GM12878 (cell line): ENCODE measurements at regions not wholly inside any gene's neighbourhood (a gene's known extent, or its start where the extent isn't known, plus 50 kb on each side); places are given as distances from the start of the nearest gene placed in this dataset.

Experiments
- ATAC-seq: fragments of 200-7000 bp; cut with Tn5 transposase; 3 replicates; pipeline ENCODE4 v1.9.1; 2020; ENCODE audit warnings: mild to moderate bottlenecking, moderate library complexity
- BruUV-seq: library from RNA; stranded (reverse); fragments of 400-500 nt; replicated peaks from 2 replicates; lab custom pipeline; 2021; lab: Mats Ljungman, UMichigan
- CTCF ChIA-PET: fragments of 300-600 bp; sonication (Branson Sonifier 250); formaldehyde crosslinking; extraction: SDS; loops from one replicate; lab custom pipeline; 2021; ENCODE audit warnings: inconsistent platforms; lab: Yijun Ruan, JAX
- POLR2A ChIA-PET: fragments of 350-600 bp; formaldehyde crosslinking; extraction: SDS; loops from one replicate; lab custom pipeline; 2021; ENCODE audit warnings: inconsistent platforms; lab: Charles Lee
- RAD21 ChIA-PET: fragments of 300-600 bp; sonication (Branson Sonifier 250); formaldehyde crosslinking; loops from one replicate; lab custom pipeline; 2023; ENCODE audit warnings: antibody characterized with exemption; ENCODE audit not compliant: unreplicated experiment; lab: Charles Lee
- SMC1A ChIA-PET: fragments of 300-600 bp; sonication (Branson Sonifier 250); formaldehyde crosslinking; loops from one replicate; lab custom pipeline; 2023; ENCODE audit not compliant: unreplicated experiment, uncharacterized antibody; lab: Charles Lee
- DNase-seq: peaks from one replicate; pipeline ENCODE4 v3.0.0-alpha.2; 2011; ENCODE audit warnings: low read depth, low spot score
- FAIRE-seq: peaks from 3 replicates; lab custom pipeline; 2011; peaks lifted over from hg19 to GRCh38; lab: Jason Lieb, UNC
- H2AFZ ChIP-seq: 2 replicates; pipeline ENCODE4 v1.6.0; 2011; ENCODE audit warnings: low read depth, low read length, control low read depth; ENCODE audit not compliant: control insufficient read depth
- H3K27ac ChIP-seq: 2 replicates; pipeline ENCODE4 v1.5.1; 2011; ENCODE audit warnings: control low read depth; ENCODE audit not compliant: control insufficient read depth, insufficient read depth
- H3K27me3 ChIP-seq, 2 experiments: replicated peaks in 1 of 2; 2 replicates each; pipeline versions ENCODE4 v1.6.0 to v1.6.1; 2011; ENCODE audit warnings: low read length in 1 of 2; ENCODE audit not compliant: control insufficient read depth in 2 of 2, insufficient read depth in 2 of 2
- H3K36me3 ChIP-seq, 2 experiments: 2 replicates each; pipeline ENCODE4 v1.5.1; 2011; ENCODE audit warnings: low read length in 1 of 2; ENCODE audit not compliant: control insufficient read depth in 2 of 2, insufficient read depth in 2 of 2
- H3K4me1 ChIP-seq: 2 replicates; pipeline ENCODE4 v1.6.1; 2011; ENCODE audit warnings: mild to moderate bottlenecking, low read length, moderate library complexity, mixed read lengths; ENCODE audit not compliant: control insufficient read depth, insufficient read depth
- H3K4me2 ChIP-seq: 2 replicates; pipeline ENCODE4 v1.6.0; 2011; ENCODE audit warnings: control low read depth; ENCODE audit not compliant: control insufficient read depth, insufficient read depth
- H3K4me3 ChIP-seq: fragments of 200-600 bp; sonication (generic); 2 replicates; pipeline ENCODE4 v1.5.1; 2016
- H3K79me2 ChIP-seq: 2 replicates; pipeline ENCODE4 v1.6.0; 2011; ENCODE audit warnings: low read length; ENCODE audit not compliant: control insufficient read depth, insufficient read depth
- H3K9ac ChIP-seq: 2 replicates; pipeline ENCODE4 v1.8.0; 2011; ENCODE audit warnings: low read length, control low read depth, mixed read lengths; ENCODE audit not compliant: control insufficient read depth, insufficient read depth
- H3K9me3 ChIP-seq: replicated peaks from 3 replicates; pipeline ENCODE4 v1.5.1; 2011; ENCODE audit warnings: mild to moderate bottlenecking, low read length; ENCODE audit not compliant: control insufficient read depth, insufficient read depth
- H4K20me1 ChIP-seq: 2 replicates; pipeline ENCODE4 v1.6.0; 2011; ENCODE audit not compliant: control insufficient read depth, insufficient read depth
- ATF7 ChIP-seq: fragments of 450-650 bp; IDR thresholded peaks from 2 replicates; pipeline ENCODE4 v1.6.1; 2016; ENCODE audit warnings: low read depth, mild to moderate bottlenecking
- CBX5 ChIP-seq: sonication (generic); IDR thresholded peaks from 2 replicates; pipeline ENCODE4 v1.6.1; 2016; ENCODE audit warnings: low read depth, moderate library complexity, mild to moderate bottlenecking, inconsistent platforms
- HDGF ChIP-seq: fragments of 450-650 bp; IDR thresholded peaks from 2 replicates; pipeline ENCODE4 v1.6.1; 2016; ENCODE audit warnings: antibody characterized with exemption
- IKZF2 ChIP-seq, 2 experiments: fragments of 450-650 bp; IDR thresholded peaks; 2 replicates each; pipeline ENCODE4 v1.6.1; 2017; ENCODE audit warnings: mild to moderate bottlenecking in 2 of 2, moderate library complexity in 2 of 2
- SMAD1 ChIP-seq: fragments of 450-650 bp; IDR thresholded peaks from 2 replicates; pipeline ENCODE4 v1.6.1; 2018; ENCODE audit warnings: mild to moderate bottlenecking, low read depth; ENCODE audit not compliant: partially characterized antibody
- SRF ChIP-seq, 2 experiments: IDR thresholded peaks; 2 replicates each; pipeline ENCODE4 v1.6.1; 2011; ENCODE audit warnings: low read depth in 2 of 2, low read length in 2 of 2, mild to moderate bottlenecking in 1 of 2, moderate library complexity in 1 of 2
- STAT3 ChIP-seq: IDR thresholded peaks from 2 replicates; pipeline ENCODE4 v1.6.1; 2011; ENCODE audit warnings: low read depth, low read length, improper control_type of control experiment
- in situ Hi-C: fragments of 300-500 bp; cut with MboI; formaldehyde crosslinking; loops from 9 replicates; pipeline ENCODE4 v1.14.3; 2018; ENCODE audit warnings: mixed read lengths
- intact Hi-C: fragments of 100-400 bp; cut with micrococcal nuclease; formaldehyde crosslinking; loops from one replicate; pipeline ENCODE4 v1.14.2; 2022; ENCODE audit not compliant: unreplicated experiment
- TF ChIP-seq, protein P1 (sequence below): fragments of 450-650 bp; IDR thresholded peaks from 2 replicates; pipeline ENCODE4 v1.6.1; 2017; ENCODE audit warnings: borderline replicate concordance
- TF ChIP-seq, protein P2 (sequence below): fragments of 450-650 bp; IDR thresholded peaks from 2 replicates; pipeline ENCODE4 v1.6.1; 2018; ENCODE audit warnings: borderline replicate concordance, mild to moderate bottlenecking; ENCODE audit not compliant: partially characterized antibody

DNA sequence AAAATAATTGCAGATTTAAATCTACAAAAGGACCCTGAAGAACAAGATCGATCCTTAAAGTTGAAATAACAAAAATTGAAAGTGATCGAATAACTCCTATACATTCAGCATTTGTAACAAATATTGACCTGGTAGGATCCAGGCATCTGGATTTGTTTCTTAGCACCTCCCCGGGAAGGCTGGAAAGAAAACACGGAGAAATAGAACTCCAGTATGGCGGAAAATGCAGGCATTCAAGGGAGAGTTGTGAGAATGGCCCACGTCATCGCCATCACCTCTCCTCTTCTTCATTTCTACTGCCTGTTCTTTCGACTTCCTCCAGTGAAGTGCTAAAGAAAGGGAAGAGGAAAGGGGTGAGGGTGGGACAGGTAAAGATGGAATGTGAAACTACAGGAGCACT, 242.3 kb upstream of the TFAP2D start (continued):
- TF ChIP-seq, protein P1, sequence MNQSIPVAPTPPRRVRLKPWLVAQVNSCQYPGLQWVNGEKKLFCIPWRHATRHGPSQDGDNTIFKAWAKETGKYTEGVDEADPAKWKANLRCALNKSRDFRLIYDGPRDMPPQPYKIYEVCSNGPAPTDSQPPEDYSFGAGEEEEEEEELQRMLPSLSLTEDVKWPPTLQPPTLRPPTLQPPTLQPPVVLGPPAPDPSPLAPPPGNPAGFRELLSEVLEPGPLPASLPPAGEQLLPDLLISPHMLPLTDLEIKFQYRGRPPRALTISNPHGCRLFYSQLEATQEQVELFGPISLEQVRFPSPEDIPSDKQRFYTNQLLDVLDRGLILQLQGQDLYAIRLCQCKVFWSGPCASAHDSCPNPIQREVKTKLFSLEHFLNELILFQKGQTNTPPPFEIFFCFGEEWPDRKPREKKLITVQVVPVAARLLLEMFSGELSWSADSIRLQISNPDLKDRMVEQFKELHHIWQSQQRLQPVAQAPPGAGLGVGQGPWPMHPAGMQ, result no peak
- TF ChIP-seq CBX5, result no peak

DNA sequence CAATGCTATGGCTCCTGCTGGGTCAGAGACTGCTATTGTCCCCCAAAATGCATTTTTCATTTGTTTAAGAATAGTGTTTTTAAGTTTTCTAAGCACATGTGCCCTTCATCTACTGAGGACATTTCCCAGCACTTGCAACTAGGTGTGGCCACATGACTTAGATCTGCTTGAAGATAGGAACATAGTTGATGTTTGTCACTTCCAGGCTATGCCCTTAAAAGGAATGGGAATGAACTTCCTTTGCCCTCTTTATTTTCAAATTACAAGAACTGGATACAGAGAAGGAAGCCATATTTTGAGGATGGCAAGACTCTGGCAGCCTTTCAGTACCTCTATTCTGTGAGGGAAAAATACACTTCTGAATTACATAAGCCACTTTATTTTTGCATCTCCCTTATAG, 203.0 kb upstream of the TFAP2D start:
- in situ Hi-C loops, result no loop called here
- no peaks in the 10 kb centered on the region for H3K4me1 ChIP-seq

More for the DNA sequence above, 203.0 kb upstream of the TFAP2D start:
- ATAC-seq (no peak), FAIRE-seq (no peak), DNase-seq (no peak)
- no peak for TF ChIP-seq HDGF
- TF ChIP-seq SMAD1, result no peak
- TF ChIP-seq, protein P2, sequence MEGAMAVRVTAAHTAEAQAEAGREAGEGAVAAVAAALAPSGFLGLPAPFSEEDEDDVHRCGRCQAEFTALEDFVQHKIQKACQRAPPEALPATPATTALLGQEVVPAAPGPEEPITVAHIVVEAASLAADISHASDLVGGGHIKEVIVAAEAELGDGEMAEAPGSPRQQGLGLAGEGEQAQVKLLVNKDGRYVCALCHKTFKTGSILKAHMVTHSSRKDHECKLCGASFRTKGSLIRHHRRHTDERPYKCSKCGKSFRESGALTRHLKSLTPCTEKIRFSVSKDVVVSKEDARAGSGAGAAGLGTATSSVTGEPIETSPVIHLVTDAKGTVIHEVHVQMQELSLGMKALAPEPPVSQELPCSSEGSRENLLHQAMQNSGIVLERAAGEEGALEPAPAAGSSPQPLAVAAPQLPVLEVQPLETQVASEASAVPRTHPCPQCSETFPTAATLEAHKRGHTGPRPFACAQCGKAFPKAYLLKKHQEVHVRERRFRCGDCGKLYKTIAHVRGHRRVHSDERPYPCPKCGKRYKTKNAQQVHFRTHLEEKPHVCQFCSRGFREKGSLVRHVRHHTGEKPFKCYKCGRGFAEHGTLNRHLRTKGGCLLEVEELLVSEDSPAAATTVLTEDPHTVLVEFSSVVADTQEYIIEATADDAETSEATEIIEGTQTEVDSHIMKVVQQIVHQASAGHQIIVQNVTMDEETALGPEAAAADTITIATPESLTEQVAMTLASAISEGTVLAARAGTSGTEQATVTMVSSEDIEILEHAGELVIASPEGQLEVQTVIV, result no peak
- TF ChIP-seq SRF (IDR thresholded peaks at IDR 0.05; ENCODE audit: low read depth in 2 of 2, low read length in 2 of 2), result no peak
- TF ChIP-seq STAT3, result no peak
- TF ChIP-seq IKZF2 (IDR thresholded peaks at IDR 0.05), result no peak
- no peak for TF ChIP-seq ATF7
- Histone ChIP-seq H4K20me1 (no peaks in the 10 kb centered on the region), H3K27ac (no peak overlapping the region), H3K4me2 (no peak overlapping the region), H3K27me3 (no peaks in the 10 kb centered on the region; a peak in 1 of 4 replicates), H3K9ac (no peak overlapping the region), H3K36me3 (no peaks in the 10 kb centered on the region), H2AFZ (no peak overlapping the region), H3K79me2 (no peaks in the 10 kb centered on the region), H3K9me3 (no peaks in the 10 kb centered on the region), H3K4me3 (no peak overlapping the region)
- no TSS peak for BruUV-seq
- RAD21 ChIA-PET, result no interaction called here
- CTCF ChIA-PET, result no interaction called here
- SMC1A ChIA-PET, result interaction anchor here (1.1 kb wide), 1 partner anchor 29 kb away, joined by 3 read pairs; no protein-coding TSS in a partner anchor
- intact Hi-C loops, result no loop called here
- POLR2A ChIA-PET, result no interaction called here
